ENCODE measurements at regions not wholly inside any gene's neighbourhood (a gene's known extent, or its start where the extent isn't known, plus 50 kb on each side); places are given as distances from the start of the nearest gene placed in this dataset.

DNA sequence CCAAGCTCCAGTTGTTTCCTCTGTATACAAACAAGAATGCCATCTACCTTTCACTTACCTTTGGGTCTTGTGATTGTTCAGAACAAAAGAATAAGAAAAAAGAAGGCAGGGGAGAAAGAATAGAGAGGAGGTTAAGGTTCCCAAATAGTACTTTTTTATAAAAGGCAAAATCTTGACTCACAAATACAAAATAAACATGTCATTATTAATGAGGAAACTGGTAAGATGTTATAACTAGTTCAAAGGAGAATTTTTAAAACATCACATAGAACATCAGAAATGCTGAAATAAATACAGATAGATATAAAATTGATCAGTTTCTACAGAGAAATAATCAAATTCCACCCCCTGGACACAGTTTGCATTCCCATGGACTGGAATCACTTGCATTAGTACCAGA, 446.7 kb upstream of the CCDC196 start:
- H2AK5ac ChIP-seq (ENCODE audit: low read length): no peak overlapping the region
- no peaks in the 10 kb centered on the region for H3K79me2 ChIP-seq (ENCODE audit: control insufficient read depth, insufficient read depth, low read length)
- no peak overlapping the region for H3K18ac ChIP-seq (ENCODE audit: low read length)
- no peak overlapping the region for H3K27ac ChIP-seq (ENCODE audit: low read depth, low read length)
- no peak for DNase-seq
- H3K79me1 ChIP-seq (ENCODE audit: low read length): no peaks in the 10 kb centered on the region
- no peak overlapping the region for H2BK15ac ChIP-seq (replicated peaks; ENCODE audit: low read depth)
- H3K27me3 ChIP-seq (ENCODE audit: insufficient read depth, low read length, poor library complexity): no peaks in the 10 kb centered on the region
- no peak overlapping the region for H3K23ac ChIP-seq (ENCODE audit: low read length)
- no peak overlapping the region for H3K9ac ChIP-seq (ENCODE audit: low read length)
- H3K4me2 ChIP-seq (ENCODE audit: low read length): no peak overlapping the region
- no peak overlapping the region for H4K5ac ChIP-seq (ENCODE audit: low read length)
- H3K4ac ChIP-seq (ENCODE audit: low read depth, low read length): no peak overlapping the region
- no peak overlapping the region for H2BK5ac ChIP-seq (ENCODE audit: low read length)
- no peak overlapping the region for H4K8ac ChIP-seq (ENCODE audit: low read depth, low read length)
- H3K56ac ChIP-seq (ENCODE audit: low read length): no peak overlapping the region
- no peaks in the 10 kb centered on the region for H3K4me1 ChIP-seq (ENCODE audit: control insufficient read depth, low read depth, low read length)
- H3K4me3 ChIP-seq (ENCODE audit: low read length): no peak overlapping the region
- no peaks in the 10 kb centered on the region for H3K36me3 ChIP-seq (ENCODE audit: control insufficient read depth, insufficient read depth, low read length)
- no peak overlapping the region for H2BK120ac ChIP-seq (ENCODE audit: low read depth, low read length)

DNA sequence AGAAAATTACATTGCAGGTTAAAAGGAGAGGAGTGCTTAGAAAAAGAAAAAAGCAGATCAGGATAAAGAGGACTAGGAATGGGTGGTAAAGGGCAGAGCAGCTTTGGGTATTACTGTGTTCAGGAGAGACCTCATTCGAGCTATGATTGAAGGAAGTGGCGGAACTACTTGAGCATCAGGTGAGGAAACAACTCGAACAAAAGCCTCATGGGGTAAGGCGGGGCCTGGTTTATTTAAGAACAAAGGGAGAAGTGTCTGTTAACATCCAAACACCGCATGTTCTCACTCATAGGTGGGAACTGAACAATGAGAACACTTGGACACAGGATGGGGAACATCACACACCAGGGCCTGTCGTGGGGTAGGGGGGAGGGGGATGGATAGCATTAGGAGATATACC, 444.6 kb upstream of the CCDC196 start:
- Histone ChIP-seq H3K79me2 (ENCODE audit: control insufficient read depth, insufficient read depth, low read length) (no peaks in the 10 kb centered on the region), H3K36me3 (ENCODE audit: control insufficient read depth, insufficient read depth, low read length) (no peaks in the 10 kb centered on the region), H3K56ac (ENCODE audit: low read length) (no peak overlapping the region), H3K79me1 (ENCODE audit: low read length) (no peaks in the 10 kb centered on the region), H2BK15ac (replicated peaks; ENCODE audit: low read depth) (no peak overlapping the region), H4K5ac (ENCODE audit: low read length) (no peak overlapping the region), H3K18ac (ENCODE audit: low read length) (no peak overlapping the region), H3K27ac (ENCODE audit: low read depth, low read length) (no peak overlapping the region), H3K9ac (ENCODE audit: low read length) (no peak overlapping the region), H3K4me3 (ENCODE audit: low read length) (no peak overlapping the region), H4K8ac (ENCODE audit: low read depth, low read length) (no peak overlapping the region), H2BK5ac (ENCODE audit: low read length) (no peak overlapping the region), H2AK5ac (ENCODE audit: low read length) (no peak overlapping the region), H3K4me1 (ENCODE audit: control insufficient read depth, low read depth, low read length) (peaks cover 7% of the 10 kb centered on the region), H3K4ac (ENCODE audit: low read depth, low read length) (no peak overlapping the region), H3K27me3 (ENCODE audit: insufficient read depth, low read length, poor library complexity) (no peaks in the 10 kb centered on the region), H3K4me2 (ENCODE audit: low read length) (no peak overlapping the region), H3K23ac (ENCODE audit: low read length) (no peak overlapping the region), H2BK120ac (ENCODE audit: low read depth, low read length) (no peak overlapping the region)
- no CpG with 5 or more reads among the region's 6 CpGs for WGBS (ENCODE audit: extremely low coverage, insufficient coverage, low lambda C conversion rate)
- no peak for DNase-seq

DNA sequence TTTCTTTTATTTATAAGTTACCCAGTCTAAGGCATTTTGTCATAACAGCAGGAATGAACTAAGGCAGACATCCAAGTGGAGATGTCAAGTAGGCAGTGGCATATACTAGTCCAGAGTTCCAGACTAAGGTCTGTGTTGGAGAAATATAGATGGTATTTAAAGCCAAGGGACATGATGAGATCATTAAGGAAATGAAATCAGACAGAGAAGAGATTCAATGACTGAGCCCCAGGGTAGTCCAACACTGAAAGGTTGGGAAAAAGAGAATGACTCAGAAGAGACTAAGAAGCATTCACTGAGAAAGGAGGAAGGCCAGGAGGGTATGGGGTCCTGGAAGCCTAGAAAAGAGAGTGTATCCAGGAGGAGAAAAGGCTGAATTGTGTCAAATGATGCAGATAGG, 442.2 kb upstream of the CCDC196 start:
- no peak overlapping the region for H3K4me2 ChIP-seq (ENCODE audit: low read length)
- H3K4me3 ChIP-seq (ENCODE audit: low read length): no peak overlapping the region
- H3K27ac ChIP-seq (ENCODE audit: low read depth, low read length): no peak overlapping the region
- H2BK5ac ChIP-seq (ENCODE audit: low read length): no peak overlapping the region
- H3K4me1 ChIP-seq (ENCODE audit: control insufficient read depth, low read depth, low read length): peaks cover 7% of the 10 kb centered on the region
- no peaks in the 10 kb centered on the region for H3K79me2 ChIP-seq (ENCODE audit: control insufficient read depth, insufficient read depth, low read length)
- no peak overlapping the region for H3K23ac ChIP-seq (ENCODE audit: low read length)
- no peak overlapping the region for H4K8ac ChIP-seq (ENCODE audit: low read depth, low read length)
- no peak overlapping the region for H3K56ac ChIP-seq (ENCODE audit: low read length)
- H3K79me1 ChIP-seq (ENCODE audit: low read length): no peaks in the 10 kb centered on the region
- H4K5ac ChIP-seq (ENCODE audit: low read length): no peak overlapping the region
- H3K27me3 ChIP-seq (ENCODE audit: insufficient read depth, low read length, poor library complexity): no peaks in the 10 kb centered on the region
- no peak for DNase-seq
- H2AK5ac ChIP-seq (ENCODE audit: low read length): no peak overlapping the region
- H3K18ac ChIP-seq (ENCODE audit: low read length): no peak overlapping the region
- H3K9ac ChIP-seq (ENCODE audit: low read length): no peak overlapping the region
- H3K36me3 ChIP-seq (ENCODE audit: control insufficient read depth, insufficient read depth, low read length): no peaks in the 10 kb centered on the region
- H2BK120ac ChIP-seq (ENCODE audit: low read depth, low read length): no peak overlapping the region
- no peak overlapping the region for H2BK15ac ChIP-seq (replicated peaks; ENCODE audit: low read depth)
- no peak overlapping the region for H3K4ac ChIP-seq (ENCODE audit: low read depth, low read length)

DNA sequence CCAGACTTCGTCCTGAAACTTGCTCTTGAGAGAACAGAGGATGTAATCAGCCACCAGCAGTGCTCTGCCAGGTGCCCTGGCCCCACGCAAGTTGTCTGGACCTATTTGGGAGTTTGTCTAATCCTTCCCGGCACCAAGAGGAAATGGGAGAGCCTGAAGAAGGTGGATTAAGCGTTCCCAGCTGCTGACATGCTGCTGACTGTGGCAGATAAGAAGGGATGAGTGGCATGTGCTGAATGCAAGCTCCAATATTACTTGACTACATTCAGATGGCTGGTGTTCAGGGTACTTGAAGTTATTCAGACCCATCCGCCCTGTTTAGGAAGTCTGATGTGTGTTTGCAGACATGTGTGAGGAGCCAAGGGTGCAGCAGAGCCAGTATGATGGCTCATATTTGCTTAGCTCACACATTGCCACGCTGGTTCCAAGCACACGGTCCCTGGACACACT, 440.6 kb upstream of the CCDC196 start:
- H3K79me1 ChIP-seq (ENCODE audit: low read length): no peaks in the 10 kb centered on the region
- peak overlapping the region; percentile 38 for H3K27ac ChIP-seq (ENCODE audit: low read depth, low read length)
- no peak overlapping the region for H4K5ac ChIP-seq (ENCODE audit: low read length)
- H2BK120ac ChIP-seq (ENCODE audit: low read depth, low read length): no peak overlapping the region
- peak; percentile 93 for DNase-seq
- no peaks in the 10 kb centered on the region for H3K79me2 ChIP-seq (ENCODE audit: control insufficient read depth, insufficient read depth, low read length)
- peak overlapping the region; percentile 26 for H3K56ac ChIP-seq (ENCODE audit: low read length)
- no peaks in the 10 kb centered on the region for H3K36me3 ChIP-seq (ENCODE audit: control insufficient read depth, insufficient read depth, low read length)
- H2BK5ac ChIP-seq (ENCODE audit: low read length): peak overlapping the region; percentile 73
- H3K4me3 ChIP-seq (ENCODE audit: low read length): no peak overlapping the region
- no peak overlapping the region for H3K23ac ChIP-seq (ENCODE audit: low read length)
- peaks cover 7% of the 10 kb centered on the region for H3K4me1 ChIP-seq (ENCODE audit: control insufficient read depth, low read depth, low read length)
- no peak overlapping the region for H3K9ac ChIP-seq (ENCODE audit: low read length)
- no CpG with 5 or more reads among the region's 7 CpGs for WGBS (ENCODE audit: extremely low coverage, insufficient coverage, low lambda C conversion rate)
- no peak overlapping the region for H3K4me2 ChIP-seq (ENCODE audit: low read length)
- no peak overlapping the region for H2BK15ac ChIP-seq (replicated peaks; ENCODE audit: low read depth)
- H2AK5ac ChIP-seq (ENCODE audit: low read length): peak overlapping the region; percentile 41
- peak overlapping the region; percentile 39 for H3K18ac ChIP-seq (ENCODE audit: low read length)
- H4K8ac ChIP-seq (ENCODE audit: low read depth, low read length): no peak overlapping the region
- no peak overlapping the region for H3K4ac ChIP-seq (ENCODE audit: low read depth, low read length)
- no peaks in the 10 kb centered on the region for H3K27me3 ChIP-seq (ENCODE audit: insufficient read depth, low read length, poor library complexity)

DNA sequence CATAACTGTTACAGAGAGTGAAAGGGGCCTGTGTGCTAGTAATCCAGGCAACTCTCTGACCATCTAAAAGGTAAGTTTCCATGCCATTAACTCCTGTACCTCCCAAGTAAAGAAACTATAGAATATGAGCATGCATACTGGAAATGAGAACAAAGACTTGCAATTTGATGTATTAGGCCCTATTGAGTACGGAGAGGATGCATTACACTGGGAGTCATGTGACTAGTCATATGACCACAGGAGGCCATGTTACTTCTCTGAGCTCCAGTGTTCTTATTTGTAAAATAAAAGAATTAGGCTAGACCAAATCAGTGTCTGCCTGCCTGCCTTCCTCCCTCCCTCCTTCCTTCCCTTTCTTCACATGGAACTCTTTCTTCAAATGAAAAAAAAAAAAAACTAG, 440.1 kb upstream of the CCDC196 start:
- WGBS (ENCODE audit: extremely low coverage, insufficient coverage, low lambda C conversion rate): no CpG with 5 or more reads among the region's 1 CpG
- Histone ChIP-seq H3K4me1 (ENCODE audit: control insufficient read depth, low read depth, low read length) (peaks cover 7% of the 10 kb centered on the region), H3K4me3 (ENCODE audit: low read length) (no peak overlapping the region)

DNA sequence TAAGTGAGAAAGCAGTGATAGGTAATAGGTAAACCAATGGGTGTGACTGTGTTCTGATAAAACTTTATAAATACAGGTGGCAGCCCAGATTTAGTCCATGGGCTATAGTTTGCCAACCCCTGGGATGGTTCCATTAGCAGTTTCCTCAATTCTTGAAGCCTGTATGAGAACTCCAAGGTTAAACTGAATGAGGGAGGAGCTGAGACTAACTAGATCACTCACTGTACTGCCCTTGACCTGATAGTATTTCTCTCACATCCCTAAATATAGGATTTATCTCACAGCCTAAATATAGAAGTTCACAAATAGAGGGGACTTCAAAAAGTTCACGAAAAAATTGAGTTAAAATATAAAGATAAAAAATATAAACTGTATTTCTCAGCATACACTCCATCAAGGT, 439.6 kb upstream of the CCDC196 start:
- Histone ChIP-seq H3K56ac (ENCODE audit: low read length) (no peak overlapping the region), H3K4ac (ENCODE audit: low read depth, low read length) (no peak overlapping the region), H3K27ac (ENCODE audit: low read depth, low read length) (no peak overlapping the region), H4K8ac (ENCODE audit: low read depth, low read length) (no peak overlapping the region), H2BK5ac (ENCODE audit: low read length) (no peak overlapping the region), H2BK15ac (replicated peaks; ENCODE audit: low read depth) (no peak overlapping the region), H2BK120ac (ENCODE audit: low read depth, low read length) (no peak overlapping the region), H3K18ac (ENCODE audit: low read length) (no peak overlapping the region), H3K4me3 (ENCODE audit: low read length) (no peak overlapping the region), H3K27me3 (ENCODE audit: insufficient read depth, low read length, poor library complexity) (no peaks in the 10 kb centered on the region), H3K4me2 (ENCODE audit: low read length) (no peak overlapping the region), H3K4me1 (ENCODE audit: control insufficient read depth, low read depth, low read length) (peaks cover 7% of the 10 kb centered on the region), H3K9ac (ENCODE audit: low read length) (no peak overlapping the region), H3K79me2 (ENCODE audit: control insufficient read depth, insufficient read depth, low read length) (no peaks in the 10 kb centered on the region), H4K5ac (ENCODE audit: low read length) (no peak overlapping the region), H3K36me3 (ENCODE audit: control insufficient read depth, insufficient read depth, low read length) (no peaks in the 10 kb centered on the region), H3K79me1 (ENCODE audit: low read length) (no peaks in the 10 kb centered on the region), H2AK5ac (ENCODE audit: low read length) (no peak overlapping the region), H3K23ac (ENCODE audit: low read length) (no peak overlapping the region)
- no CpG with 5 or more reads among the region's 1 CpG for WGBS (ENCODE audit: extremely low coverage, insufficient coverage, low lambda C conversion rate)
- DNase-seq: no peak

More for the DNA sequence above, 440.1 kb upstream of the CCDC196 start:
- no peaks in the 10 kb centered on the region for H3K79me1 ChIP-seq (ENCODE audit: low read length)
- H4K5ac ChIP-seq (ENCODE audit: low read length): no peak overlapping the region
- H3K4ac ChIP-seq (ENCODE audit: low read depth, low read length): no peak overlapping the region
- peak; percentile 43 for DNase-seq
- H2BK15ac ChIP-seq (replicated peaks; ENCODE audit: low read depth): no peak overlapping the region
- no peaks in the 10 kb centered on the region for H3K79me2 ChIP-seq (ENCODE audit: control insufficient read depth, insufficient read depth, low read length)
- no peak overlapping the region for H2BK120ac ChIP-seq (ENCODE audit: low read depth, low read length)
- H3K27ac ChIP-seq (ENCODE audit: low read depth, low read length): peak overlapping the region; percentile 13
- no peak overlapping the region for H3K4me2 ChIP-seq (ENCODE audit: low read length)
- peak overlapping the region; percentile 73 for H2BK5ac ChIP-seq (ENCODE audit: low read length)
- H3K27me3 ChIP-seq (ENCODE audit: insufficient read depth, low read length, poor library complexity): no peaks in the 10 kb centered on the region
- no peak overlapping the region for H3K18ac ChIP-seq (ENCODE audit: low read length)
- no peak overlapping the region for H3K9ac ChIP-seq (ENCODE audit: low read length)
- H4K8ac ChIP-seq (ENCODE audit: low read depth, low read length): no peak overlapping the region
- peak overlapping the region; percentile 26 for H3K56ac ChIP-seq (ENCODE audit: low read length)
- H3K36me3 ChIP-seq (ENCODE audit: control insufficient read depth, insufficient read depth, low read length): no peaks in the 10 kb centered on the region
- H3K23ac ChIP-seq (ENCODE audit: low read length): no peak overlapping the region
- peak overlapping the region; percentile 41 for H2AK5ac ChIP-seq (ENCODE audit: low read length)

Data from mesendoderm (in vitro differentiated cells).